Ishikawa (cell line): ENCODE measurements at regions not wholly inside any gene's neighbourhood (a gene's known extent, or its start where the extent isn't known, plus 50 kb on each side); places are given as distances from the start of the nearest gene placed in this dataset.

Experiments used
- CEBPB ChIP-seq: IDR thresholded peaks from 2 replicates; pipeline ENCODE4 v1.6.1; 2012
- CREB1 ChIP-seq: IDR thresholded peaks from 2 replicates; pipeline ENCODE4 v1.6.1; 2012; ENCODE audit warnings: low read depth
- EGR1 ChIP-seq: IDR thresholded peaks from 2 replicates; pipeline ENCODE4 v1.6.1; 2012
- EP300 ChIP-seq: IDR thresholded peaks from 2 replicates; pipeline ENCODE4 v1.6.1; 2012; ENCODE audit warnings: borderline replicate concordance
- FOXM1 ChIP-seq: IDR thresholded peaks from 2 replicates; pipeline ENCODE4 v1.6.1; 2012; ENCODE audit warnings: low read depth, borderline replicate concordance
- MAX ChIP-seq: IDR thresholded peaks from 2 replicates; pipeline ENCODE4 v1.6.1; 2012
- NFIC ChIP-seq: IDR thresholded peaks from 2 replicates; pipeline ENCODE4 v1.6.1; 2012
- RAD21 ChIP-seq: IDR thresholded peaks from 2 replicates; pipeline ENCODE4 v1.6.1; 2012; ENCODE audit warnings: low read depth
- TAF1 ChIP-seq: IDR thresholded peaks from 2 replicates; pipeline ENCODE4 v1.6.1; 2012; ENCODE audit warnings: low read depth, mild to moderate bottlenecking
- TCF12 ChIP-seq: IDR thresholded peaks from 2 replicates; pipeline ENCODE4 v1.6.1; 2012; ENCODE audit warnings: low read depth
- TEAD4 ChIP-seq: IDR thresholded peaks from 2 replicates; pipeline ENCODE4 v1.6.1; 2012
- USF1 ChIP-seq: IDR thresholded peaks from 2 replicates; pipeline ENCODE4 v1.6.1; 2012
- YY1 ChIP-seq: IDR thresholded peaks from 2 replicates; pipeline ENCODE4 v1.6.1; 2012; ENCODE audit warnings: low read depth
- ZBTB7A ChIP-seq: IDR thresholded peaks from 2 replicates; pipeline ENCODE4 v1.6.1; 2012; ENCODE audit warnings: low read depth
- TF ChIP-seq, protein P1 (sequence below): IDR thresholded peaks from 2 replicates; pipeline ENCODE4 v1.6.1; 2012; ENCODE audit warnings: low read depth, mild to moderate bottlenecking

DNA sequence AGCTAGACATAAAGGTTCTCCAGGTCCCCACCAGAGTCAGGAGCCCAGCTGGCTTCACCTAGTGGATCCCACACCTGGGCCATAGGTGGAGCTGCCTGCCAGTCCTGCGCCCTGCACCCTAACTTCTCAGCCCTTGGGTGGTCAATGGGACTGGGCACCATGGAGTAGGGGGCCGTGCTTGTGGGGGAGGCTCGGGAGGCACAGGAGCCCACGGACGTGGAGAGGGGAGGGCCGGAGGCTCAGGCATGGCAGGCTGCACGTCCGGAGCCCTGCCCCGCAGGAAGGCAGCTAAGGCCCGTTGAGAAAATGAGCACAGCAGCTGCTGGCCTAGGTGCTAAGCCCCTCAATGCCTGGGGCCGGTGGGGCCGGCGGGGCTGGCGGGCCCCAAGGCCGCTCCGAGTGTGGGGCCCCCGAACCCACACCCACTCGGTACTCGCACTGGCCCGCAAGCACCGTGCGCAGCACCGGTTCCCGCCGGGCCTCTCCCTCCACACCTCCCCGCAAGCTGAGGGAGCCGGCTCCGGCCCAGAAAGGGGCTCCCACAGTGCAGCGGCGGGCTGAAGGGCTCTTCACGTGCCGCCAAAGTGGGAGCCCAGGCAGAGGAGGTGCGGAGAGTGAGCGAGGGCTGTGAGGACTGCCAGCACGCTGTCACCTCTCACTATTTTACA, 291.1 kb downstream of the KLHL4 start:
- TF ChIP-seq EP300 (no peak), TCF12 (no peak), YY1 (no peak), MAX (no peak), CREB1 (no peak), RAD21 (no peak), TAF1 (no peak), USF1 (no peak), CEBPB (no peak)

GRCh38 chrX:87813566-87813965, 296.0 kb downstream of the KLHL4 start:
- TF ChIP-seq CREB1 (no peak), ZBTB7A (no peak), EGR1 (no peak), FOXM1 (no peak), YY1 (no peak), USF1 (no peak), TEAD4 (no peak), TAF1 (no peak), TCF12 (no peak), RAD21 (no peak), MAX (no peak)
- TF ChIP-seq, protein P1, sequence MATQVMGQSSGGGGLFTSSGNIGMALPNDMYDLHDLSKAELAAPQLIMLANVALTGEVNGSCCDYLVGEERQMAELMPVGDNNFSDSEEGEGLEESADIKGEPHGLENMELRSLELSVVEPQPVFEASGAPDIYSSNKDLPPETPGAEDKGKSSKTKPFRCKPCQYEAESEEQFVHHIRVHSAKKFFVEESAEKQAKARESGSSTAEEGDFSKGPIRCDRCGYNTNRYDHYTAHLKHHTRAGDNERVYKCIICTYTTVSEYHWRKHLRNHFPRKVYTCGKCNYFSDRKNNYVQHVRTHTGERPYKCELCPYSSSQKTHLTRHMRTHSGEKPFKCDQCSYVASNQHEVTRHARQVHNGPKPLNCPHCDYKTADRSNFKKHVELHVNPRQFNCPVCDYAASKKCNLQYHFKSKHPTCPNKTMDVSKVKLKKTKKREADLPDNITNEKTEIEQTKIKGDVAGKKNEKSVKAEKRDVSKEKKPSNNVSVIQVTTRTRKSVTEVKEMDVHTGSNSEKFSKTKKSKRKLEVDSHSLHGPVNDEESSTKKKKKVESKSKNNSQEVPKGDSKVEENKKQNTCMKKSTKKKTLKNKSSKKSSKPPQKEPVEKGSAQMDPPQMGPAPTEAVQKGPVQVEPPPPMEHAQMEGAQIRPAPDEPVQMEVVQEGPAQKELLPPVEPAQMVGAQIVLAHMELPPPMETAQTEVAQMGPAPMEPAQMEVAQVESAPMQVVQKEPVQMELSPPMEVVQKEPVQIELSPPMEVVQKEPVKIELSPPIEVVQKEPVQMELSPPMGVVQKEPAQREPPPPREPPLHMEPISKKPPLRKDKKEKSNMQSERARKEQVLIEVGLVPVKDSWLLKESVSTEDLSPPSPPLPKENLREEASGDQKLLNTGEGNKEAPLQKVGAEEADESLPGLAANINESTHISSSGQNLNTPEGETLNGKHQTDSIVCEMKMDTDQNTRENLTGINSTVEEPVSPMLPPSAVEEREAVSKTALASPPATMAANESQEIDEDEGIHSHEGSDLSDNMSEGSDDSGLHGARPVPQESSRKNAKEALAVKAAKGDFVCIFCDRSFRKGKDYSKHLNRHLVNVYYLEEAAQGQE, result no peak

DNA sequence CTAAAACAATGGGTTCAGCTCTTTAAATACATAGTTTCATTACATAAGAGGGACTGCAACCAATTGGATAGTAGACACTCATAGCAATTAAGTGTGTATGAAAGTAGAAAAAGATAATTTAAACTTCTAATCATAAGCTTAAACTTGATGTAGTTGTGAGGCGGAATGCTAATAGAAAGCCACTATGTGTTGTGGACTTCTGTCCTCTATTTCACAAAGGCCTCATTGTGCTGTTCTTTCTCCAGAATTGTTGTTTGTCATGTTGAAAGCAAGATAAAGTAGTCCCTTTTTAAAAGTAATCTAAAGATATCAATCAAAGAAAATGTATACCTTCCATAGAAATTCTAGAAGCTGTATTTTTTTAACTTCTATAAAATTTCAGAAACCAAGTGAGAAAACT, 329.4 kb downstream of the KLHL4 start:
- TF ChIP-seq ZBTB7A, result no peak
- TF ChIP-seq RAD21, result no peak
- TF ChIP-seq TAF1, result no peak

DNA sequence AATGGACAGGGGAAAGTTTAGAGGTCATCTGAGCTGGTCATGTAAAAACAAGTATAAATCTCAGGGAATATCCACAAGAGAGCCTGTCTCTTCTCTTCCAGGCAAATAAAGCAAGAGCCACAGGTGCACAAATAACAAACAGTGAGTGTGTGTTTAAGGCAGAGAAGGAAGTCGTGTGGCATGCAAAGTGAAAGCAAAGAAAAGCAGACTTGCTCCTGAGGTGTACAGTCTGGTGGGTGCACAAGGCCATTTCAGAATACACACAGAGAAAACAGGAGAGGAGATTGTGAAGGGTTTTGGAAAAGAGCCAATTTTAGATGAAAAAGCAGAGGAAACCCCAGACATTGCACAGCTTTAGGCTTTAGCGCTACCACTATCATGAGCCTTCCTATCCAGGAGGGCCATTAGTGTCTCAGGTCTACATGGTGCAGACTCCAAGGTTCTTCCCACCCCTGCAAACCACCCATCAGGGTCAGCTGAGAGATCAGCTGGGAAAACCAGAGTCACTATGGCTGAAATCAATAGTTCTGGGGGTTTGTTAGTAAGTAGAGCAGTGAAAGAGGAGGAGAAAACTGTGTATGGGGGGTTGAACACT, 355.8 kb downstream of the KLHL4 start:
- TF ChIP-seq NFIC, result no peak
- no peak for TF ChIP-seq EP300
- no peak for TF ChIP-seq MAX
- no peak for TF ChIP-seq TEAD4
- TF ChIP-seq FOXM1, result no peak
- no peak for TF ChIP-seq TCF12
- TF ChIP-seq, protein P1, result no peak
- TF ChIP-seq RAD21, result no peak
- no peak for TF ChIP-seq EGR1
- no peak for TF ChIP-seq YY1

DNA sequence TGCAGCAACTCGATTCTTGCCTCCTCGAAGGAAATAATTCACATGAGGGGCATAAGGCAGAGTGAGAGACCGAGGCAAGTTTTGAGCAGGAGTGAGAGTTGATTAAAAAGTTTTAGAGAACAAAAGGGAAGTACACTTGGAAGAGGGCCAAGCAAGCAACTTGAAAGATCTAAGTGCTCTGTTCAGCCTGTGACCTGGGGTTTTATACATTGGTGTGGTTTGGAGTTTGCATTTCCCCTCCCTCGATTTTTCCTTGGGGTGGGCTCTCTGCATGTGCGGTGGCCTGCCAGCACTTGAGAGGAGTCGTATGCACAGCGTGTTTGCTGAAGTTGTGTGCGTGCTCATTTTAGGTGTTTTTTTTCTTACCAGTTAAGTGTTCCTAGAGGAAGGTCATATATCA, 356.4 kb downstream of the KLHL4 start:
- TF ChIP-seq FOXM1 (no peak), RAD21 (no peak), TEAD4 (no peak), CEBPB (no peak), YY1 (no peak), TAF1 (no peak), USF1 (no peak), TCF12 (no peak), MAX (no peak), NFIC (no peak)
- TF ChIP-seq, protein P1, result no peak
